Mesenchymal stem cell (in vitro differentiated cells and primary cell): ENCODE measurements at regions not wholly inside any gene's neighbourhood (a gene's known extent, or its start where the extent isn't known, plus 50 kb on each side); places are given as distances from the start of the nearest gene placed in this dataset.

Source experiments
- DNase-seq: peaks from one replicate; pipeline ENCODE4 v3.0.0-alpha.2; 2013
- H2AFZ ChIP-seq: one replicate; pipeline ENCODE4 v1.6.1; 2013; ENCODE audit warnings: low read depth, mild to moderate bottlenecking, control low read depth, inconsistent platforms, low read length, moderate library complexity
- H2AK5ac ChIP-seq: 2 replicates; pipeline ENCODE4 v1.6.1; 2013; ENCODE audit warnings: low read length, moderate library complexity, mild to moderate bottlenecking, inconsistent platforms; ENCODE audit not compliant: severe bottlenecking
- H2BK120ac ChIP-seq: one replicate; pipeline ENCODE4 v1.6.1; 2013; ENCODE audit warnings: low read depth, mild to moderate bottlenecking, inconsistent platforms, low read length, moderate library complexity
- H2BK12ac ChIP-seq, 2 experiments: one replicate each; pipeline ENCODE4 v1.6.1; 2013; ENCODE audit warnings: inconsistent platforms in 2 of 2, low read length in 2 of 2, mild to moderate bottlenecking in 2 of 2, moderate library complexity in 2 of 2, control low read depth in 1 of 2
- H2BK15ac ChIP-seq: one replicate; pipeline ENCODE4 v1.6.1; 2013; ENCODE audit warnings: mild to moderate bottlenecking, low read depth, inconsistent platforms; ENCODE audit not compliant: poor library complexity, severe bottlenecking
- H2BK5ac ChIP-seq: 2 replicates; pipeline ENCODE4 v1.6.1; 2013; ENCODE audit warnings: low read depth, mild to moderate bottlenecking, low read length, control low read depth, inconsistent platforms; ENCODE audit not compliant: poor library complexity, severe bottlenecking
- H3K14ac ChIP-seq, 2 experiments: one replicate each; pipeline ENCODE4 v1.6.1; 2013; ENCODE audit warnings: inconsistent platforms in 2 of 2, low read length in 2 of 2, control low read depth in 1 of 2, mild to moderate bottlenecking in 1 of 2, moderate library complexity in 1 of 2
- H3K18ac ChIP-seq, 2 experiments: one replicate each; pipeline ENCODE4 v1.6.1; 2013; ENCODE audit warnings: inconsistent platforms in 2 of 2, low read length in 2 of 2, control low read depth in 1 of 2, low read depth in 1 of 2, mild to moderate bottlenecking in 1 of 2
- H3K23ac ChIP-seq, 2 experiments: one replicate each; pipeline ENCODE4 v1.6.1; 2013; ENCODE audit warnings: inconsistent platforms in 2 of 2, low read length in 2 of 2, mild to moderate bottlenecking in 2 of 2, moderate library complexity in 2 of 2, control low read depth in 1 of 2
- H3K27ac ChIP-seq: 2 replicates; pipeline ENCODE4 v1.5.1; 2013; ENCODE audit warnings: mild to moderate bottlenecking, moderate library complexity, low read length, control low read depth, inconsistent platforms; ENCODE audit not compliant: poor library complexity, severe bottlenecking
- H3K27me3 ChIP-seq, 2 experiments: 2 replicates each; pipeline versions ENCODE4 v1.6.1 to v1.7.0; 2013; ENCODE audit warnings: low read length in 2 of 2, mild to moderate bottlenecking in 2 of 2, moderate library complexity in 2 of 2, control low read depth in 1 of 2, inconsistent platforms in 1 of 2; ENCODE audit not compliant: control insufficient read depth in 1 of 2, insufficient read depth in 1 of 2
- H3K36me3 ChIP-seq, 2 experiments: 2 replicates each; pipeline versions ENCODE4 v1.6.1 to v1.7.0; 2013; ENCODE audit warnings: low read length in 2 of 2, control low read depth in 1 of 2, inconsistent platforms in 1 of 2, low read depth in 1 of 2, mild to moderate bottlenecking in 1 of 2; ENCODE audit not compliant: insufficient read depth in 2 of 2, control insufficient read depth in 1 of 2
- H3K4ac ChIP-seq, 2 experiments: one replicate each; pipeline ENCODE4 v1.6.1; 2013; ENCODE audit warnings: inconsistent platforms in 2 of 2, low read length in 2 of 2, mild to moderate bottlenecking in 2 of 2, moderate library complexity in 2 of 2, control low read depth in 1 of 2, low read depth in 1 of 2
- H3K4me1 ChIP-seq: 2 replicates; pipeline ENCODE4 v1.6.1; 2013; ENCODE audit warnings: low read depth, low read length, control low read depth; ENCODE audit not compliant: control insufficient read depth, insufficient read depth
- H3K4me2 ChIP-seq: 2 replicates; pipeline ENCODE4 v1.6.1; 2013; ENCODE audit warnings: low read length, mild to moderate bottlenecking, inconsistent platforms; ENCODE audit not compliant: poor library complexity, severe bottlenecking
- H3K4me3 ChIP-seq, 2 experiments: 2 replicates each; pipeline versions ENCODE4 v1.5.1 to v1.7.0; 2013; ENCODE audit warnings: low read length in 2 of 2, mild to moderate bottlenecking in 2 of 2, control low read depth in 1 of 2, low read depth in 1 of 2; ENCODE audit not compliant: insufficient read depth in 1 of 2
- H3K79me1 ChIP-seq: replicated peaks from 2 replicates; pipeline ENCODE4 v1.6.1; 2013; ENCODE audit warnings: mild to moderate bottlenecking, control low read depth, low read length, inconsistent platforms; ENCODE audit not compliant: poor library complexity, severe bottlenecking
- H3K9ac ChIP-seq: 2 replicates; pipeline ENCODE4 v1.7.0; 2013; ENCODE audit warnings: mild to moderate bottlenecking, low read length, moderate library complexity
- H3K9me3 ChIP-seq: 2 replicates; pipeline ENCODE4 v1.7.0; 2013; ENCODE audit warnings: mild to moderate bottlenecking, low read length; ENCODE audit not compliant: control insufficient read depth
- H4K8ac ChIP-seq: one replicate; pipeline ENCODE4 v1.6.1; 2013; ENCODE audit warnings: inconsistent platforms, mild to moderate bottlenecking, low read length, moderate library complexity
- H4K91ac ChIP-seq: one replicate; pipeline ENCODE4 v1.6.1; 2013; ENCODE audit warnings: mild to moderate bottlenecking, low read length, inconsistent platforms
- WGBS: methylation state at CpG from one replicate; pipeline ENCODE4 v1.1.7; 2013; ENCODE audit warnings: mixed read lengths; 5-methylcytosine and 5-hydroxymethylcytosine counted together

GRCh38 chrX:15128861-15129260, 141.0 kb downstream of the ASB9 start:
- H2BK12ac ChIP-seq = no peak overlapping the region
- no peak overlapping the region for H2BK120ac ChIP-seq
- H3K4me3 ChIP-seq = no peak overlapping the region
- no peak overlapping the region for H2BK5ac ChIP-seq
- H3K9me3 ChIP-seq = no peaks in the 10 kb centered on the region
- peaks cover 0 to 5% of the 10 kb centered on the region in 2 experiments for H3K27me3 ChIP-seq
- H3K18ac ChIP-seq = no peak overlapping the region
- H2AFZ ChIP-seq = no peak overlapping the region
- H3K4ac ChIP-seq = no peak overlapping the region
- H3K36me3 ChIP-seq = no peaks in the 10 kb centered on the region
- H3K14ac ChIP-seq = no peak overlapping the region
- no peak overlapping the region for H3K4me2 ChIP-seq
- no peak overlapping the region for H2BK15ac ChIP-seq
- DNase-seq = no peak
- H3K27ac ChIP-seq = no peak overlapping the region
- no peak overlapping the region for H2AK5ac ChIP-seq
- H3K9ac ChIP-seq = no peak overlapping the region
- no peaks in the 10 kb centered on the region for H3K4me1 ChIP-seq
- no peak overlapping the region for H4K8ac ChIP-seq
- no peak overlapping the region for H4K91ac ChIP-seq
- H3K23ac ChIP-seq = no peak overlapping the region
- no peaks in the 10 kb centered on the region for H3K79me1 ChIP-seq

DNA sequence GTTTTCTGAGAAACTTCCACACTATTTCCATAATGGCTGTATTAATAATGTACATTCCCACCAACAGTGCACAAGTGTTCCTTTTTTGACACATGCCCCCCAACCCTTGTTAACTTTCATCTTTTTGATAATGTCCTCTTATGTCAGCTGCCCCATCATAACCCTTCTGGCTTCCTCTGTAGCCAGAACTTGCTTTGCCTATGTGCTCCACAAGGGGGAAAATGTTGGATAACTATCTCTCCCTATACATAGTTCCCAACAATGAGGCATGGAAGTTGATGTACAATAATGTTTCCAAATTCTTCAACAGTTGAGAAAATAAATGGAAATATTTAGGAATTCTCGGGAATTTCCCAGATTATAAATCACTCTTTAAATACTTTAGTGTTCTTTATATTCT, 142.9 kb downstream of the ASB9 start:
- Histone ChIP-seq H2BK15ac (no peak overlapping the region), H3K4ac (no peak overlapping the region), H2BK5ac (no peak overlapping the region), H3K4me3 (no peak overlapping the region), H3K23ac (no peak overlapping the region), H3K18ac (no peak overlapping the region), H2AK5ac (no peak overlapping the region), H4K91ac (no peak overlapping the region), H3K36me3 (no peaks in the 10 kb centered on the region), H3K9ac (no peak overlapping the region), H4K8ac (no peak overlapping the region), H3K14ac (no peak overlapping the region), H2BK12ac (no peak overlapping the region), H3K4me1 (no peaks in the 10 kb centered on the region), H2AFZ (no peak overlapping the region), H3K27me3 (peaks cover 0 to 5% of the 10 kb centered on the region in 2 experiments), H2BK120ac (no peak overlapping the region), H3K79me1 (no peaks in the 10 kb centered on the region), H3K27ac (no peak overlapping the region), H3K9me3 (no peaks in the 10 kb centered on the region), H3K4me2 (no peak overlapping the region)
- no CpG with 5 or more reads among the region's 1 CpG for WGBS
- DNase-seq = no peak

DNA sequence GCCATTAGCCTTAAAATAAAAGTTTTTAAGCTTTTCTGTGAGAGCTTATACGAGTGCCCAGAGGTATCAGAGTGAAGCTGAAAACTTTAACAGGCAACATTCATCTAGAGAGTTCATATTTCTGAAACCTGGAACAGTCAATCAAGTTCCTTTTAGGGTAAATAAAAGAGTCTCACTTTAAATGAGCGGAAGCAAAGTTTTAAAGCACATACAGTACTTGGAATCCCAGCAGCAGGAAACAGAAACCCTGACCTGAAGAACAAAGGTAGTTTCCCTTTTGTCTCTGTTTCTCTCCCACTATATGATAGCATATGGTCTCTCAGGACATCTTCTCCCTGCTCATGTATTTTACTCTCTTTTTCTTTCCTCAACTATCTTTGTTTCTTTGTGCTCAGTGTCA, 153.0 kb downstream of the ASB9 start:
- Histone ChIP-seq H3K36me3 (no peaks in the 10 kb centered on the region), H2BK120ac (no peak overlapping the region), H3K27ac (no peak overlapping the region), H2BK5ac (no peak overlapping the region), H3K18ac (no peak overlapping the region), H2BK12ac (no peak overlapping the region), H4K91ac (no peak overlapping the region), H3K9me3 (no peaks in the 10 kb centered on the region), H3K27me3 (no peaks in the 10 kb centered on the region), H3K79me1 (no peaks in the 10 kb centered on the region), H2AFZ (no peak overlapping the region), H3K23ac (no peak overlapping the region), H3K14ac (no peak overlapping the region), H3K9ac (no peak overlapping the region), H3K4me1 (no peaks in the 10 kb centered on the region), H4K8ac (no peak overlapping the region), H3K4me2 (no peak overlapping the region), H3K4ac (no peak overlapping the region), H2BK15ac (no peak overlapping the region), H3K4me3 (no peak overlapping the region), H2AK5ac (no peak overlapping the region)
- DNase-seq = no peak
- WGBS = 95% methylated on average over 1 of the region's 2 CpGs

GRCh38 chrX:15114743-15115566, 154.9 kb downstream of the ASB9 start:
- H3K9ac ChIP-seq = no peak overlapping the region
- H3K36me3 ChIP-seq = no peaks in the 10 kb centered on the region
- no peak overlapping the region for H2AFZ ChIP-seq
- H4K8ac ChIP-seq = no peak overlapping the region
- no peak overlapping the region for H2BK5ac ChIP-seq
- no peaks in the 10 kb centered on the region for H3K79me1 ChIP-seq
- H3K27ac ChIP-seq = no peak overlapping the region
- no peak for DNase-seq
- no peaks in the 10 kb centered on the region for H3K9me3 ChIP-seq
- H3K4ac ChIP-seq = no peak overlapping the region
- no peaks in the 10 kb centered on the region for H3K27me3 ChIP-seq
- no peaks in the 10 kb centered on the region for H3K4me1 ChIP-seq
- H2AK5ac ChIP-seq = no peak overlapping the region
- H3K14ac ChIP-seq = no peak overlapping the region
- H2BK12ac ChIP-seq = no peak overlapping the region
- no peak overlapping the region for H3K18ac ChIP-seq
- H3K4me3 ChIP-seq = no peak overlapping the region
- H3K4me2 ChIP-seq = no peak overlapping the region
- no peak overlapping the region for H2BK15ac ChIP-seq
- no peak overlapping the region for H4K91ac ChIP-seq
- no peak overlapping the region for H3K23ac ChIP-seq
- WGBS = 68% methylated on average over 6 of the region's 8 CpGs
- H2BK120ac ChIP-seq = no peak overlapping the region
